ENCODE measurements at regions not wholly inside any gene's neighbourhood (a gene's known extent, or its start where the extent isn't known, plus 50 kb on each side); places are given as distances from the start of the nearest gene placed in this dataset.
A peak's percentile ranks its signal among the peaks of the same experiment; 100 is the strongest.

GRCh38 chr5:93034621-93035590, 546.1 kb downstream of the NR2F1-AS1 start:
- H3K4me3 ChIP-seq (replicated peaks; ENCODE audit: low read depth, low read length): no peak overlapping the region
- TF ChIP-seq CTCF (IDR thresholded peaks at IDR 0.05; ENCODE audit: low read length, missing control alignments): no peak
- no peak for DNase-seq (ENCODE audit: low read depth)

- TF ChIP-seq CTCF (IDR thresholded peaks at IDR 0.05; ENCODE audit: low read length, missing control alignments): no peak
- H3K4me3 ChIP-seq (replicated peaks; ENCODE audit: low read depth, low read length): no peak overlapping the region
- DNase-seq (ENCODE audit: low read depth): peak; percentile 4
These were observed 558.1 kb downstream of the NR2F1-AS1 start for GRCh38 chr5:93022796-93023447.

- no peak for DNase-seq (ENCODE audit: low read depth)
- no peak overlapping the region for H3K4me3 ChIP-seq (replicated peaks; ENCODE audit: low read depth, low read length)
These were observed 558.8 kb downstream of the NR2F1-AS1 start for GRCh38 chr5:93022211-93022610.

GRCh38 chr5:93019896-93020295, 561.1 kb downstream of the NR2F1-AS1 start:
- no peak for DNase-seq (ENCODE audit: low read depth)
- no peak for TF ChIP-seq CTCF (IDR thresholded peaks at IDR 0.05; ENCODE audit: low read length, missing control alignments)
- H3K4me3 ChIP-seq (replicated peaks; ENCODE audit: low read depth, low read length): no peak overlapping the region

More at GRCh38 chr5:93022211-93022610, 558.8 kb downstream of the NR2F1-AS1 start:
- TF ChIP-seq CTCF (IDR thresholded peaks at IDR 0.05; ENCODE audit: low read length, missing control alignments): no peak

- H3K4me3 ChIP-seq (replicated peaks; ENCODE audit: low read depth, low read length): no peak overlapping the region
- peak; percentile 3 for DNase-seq (ENCODE audit: low read depth)
- no peak for TF ChIP-seq CTCF (IDR thresholded peaks at IDR 0.05; ENCODE audit: low read length, missing control alignments)
These were observed 562.6 kb downstream of the NR2F1-AS1 start for GRCh38 chr5:93018461-93018860.

- TF ChIP-seq CTCF (IDR thresholded peaks at IDR 0.05; ENCODE audit: low read length, missing control alignments): no peak
- DNase-seq (ENCODE audit: low read depth): peak; percentile 25
- H3K4me3 ChIP-seq (replicated peaks; ENCODE audit: low read depth, low read length): no peak overlapping the region
These were observed 563.2 kb downstream of the NR2F1-AS1 start for GRCh38 chr5:93017849-93018248.
